EH (cell line): ENCODE measurements at regions not wholly inside any gene's neighbourhood (a gene's known extent, or its start where the extent isn't known, plus 50 kb on each side); places are given as distances from the start of the nearest gene placed in this dataset.
A peak's percentile ranks its signal among the peaks of the same experiment; 100 is the strongest.
"Not testable (repeated sequence)": the region's sequence is repeated elsewhere in the genome, so short reads cannot be mapped to it uniquely, and the experiment has no call there.

Source experiments
- DNase-seq: peaks from one replicate; pipeline ENCODE4 v3.0.0-alpha.2; 2015; ENCODE audit warnings: low read depth

DNA sequence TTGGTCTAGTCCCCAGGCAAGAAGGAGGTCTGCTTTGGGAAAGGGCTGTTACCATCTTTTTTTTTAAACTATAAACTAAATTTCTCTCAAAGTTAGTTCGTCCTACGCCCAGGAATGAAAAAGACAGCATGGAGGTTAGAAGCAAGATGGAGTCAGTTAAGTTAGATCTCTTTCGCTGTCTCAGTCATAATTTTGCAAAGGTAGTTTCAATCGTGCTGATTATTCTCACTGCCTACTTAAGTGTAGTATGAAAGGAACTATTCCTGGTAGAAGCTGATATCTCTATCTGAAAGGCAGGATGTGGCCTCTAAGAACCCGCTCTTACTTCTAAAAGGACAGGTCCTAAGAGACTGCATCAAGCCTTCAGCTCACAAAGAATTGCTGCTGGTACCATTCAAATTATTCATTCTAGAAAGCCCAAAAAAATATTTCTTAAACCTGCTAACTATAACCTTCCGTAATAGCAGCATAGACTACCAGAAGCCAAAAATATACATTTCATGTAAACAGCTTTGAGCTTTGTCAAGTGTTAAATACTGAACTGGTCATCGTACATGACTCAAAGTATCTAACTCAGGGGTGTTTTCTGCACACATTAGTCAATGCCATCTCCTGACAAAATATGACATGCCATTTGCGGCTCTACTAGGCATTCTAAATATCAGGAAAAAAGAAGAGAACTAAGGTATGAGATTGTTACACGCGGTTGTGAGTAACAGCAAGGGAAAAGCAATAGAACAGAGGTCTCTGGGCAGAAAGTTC, 96.0 kb upstream of the CCDC80 start:
- DNase-seq = no peak

GRCh38 chr3:112736386-112736785, 95.4 kb upstream of the CCDC80 start:
- DNase-seq = no peak

GRCh38 chr3:112735926-112736325, 95.0 kb upstream of the CCDC80 start:
- no peak for DNase-seq

- DNase-seq = peak; percentile 82
Observed at GRCh38 chr3:112734736-112735350, 93.9 kb upstream of the CCDC80 start.

DNA sequence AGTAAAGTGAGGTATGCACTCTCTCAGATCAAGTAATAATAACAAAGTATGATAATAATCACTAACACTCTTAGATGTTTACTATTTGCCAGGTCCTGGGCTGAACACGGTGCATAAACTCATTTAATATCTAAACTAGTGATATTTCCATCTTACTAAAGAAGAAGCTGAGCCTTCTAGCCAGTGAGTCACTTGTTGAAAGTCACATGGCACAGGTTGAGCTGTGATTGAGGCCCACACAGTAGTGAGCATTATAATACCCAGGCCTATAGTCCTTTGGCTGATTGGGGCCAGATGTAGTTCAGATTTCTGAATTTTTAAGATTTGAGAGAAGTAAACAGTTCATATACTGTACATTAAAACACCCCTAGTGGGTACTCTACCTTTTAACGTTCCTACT, 93.2 kb upstream of the CCDC80 start:
- no peak for DNase-seq

- DNase-seq = no peak
Observed at GRCh38 chr3:112730210-112730609, 89.3 kb upstream of the CCDC80 start.

DNA sequence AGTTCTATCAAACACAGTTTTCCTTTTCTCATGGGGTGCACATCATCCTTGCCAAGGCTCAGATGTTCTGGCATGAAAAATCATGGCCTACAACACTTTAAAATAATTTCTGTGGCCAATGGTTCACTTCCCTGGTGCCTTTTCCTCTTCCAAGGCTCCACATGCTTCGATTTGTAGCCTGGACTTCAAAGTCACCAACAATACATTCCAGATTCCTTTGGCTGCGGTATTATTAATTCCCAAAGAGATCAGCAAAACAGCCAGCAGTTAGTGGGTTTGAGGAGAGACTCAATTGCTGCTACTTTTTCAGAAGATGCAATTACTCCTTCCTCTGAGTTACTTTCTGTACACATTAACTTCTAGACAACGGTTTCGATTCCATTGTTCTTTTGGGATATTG, 80.3 kb upstream of the CCDC80 start:
- DNase-seq = no peak

GRCh38 chr3:112718967-112719366, 78.0 kb upstream of the CCDC80 start:
- no peak for DNase-seq

GRCh38 chr3:112718516-112718915, 77.6 kb upstream of the CCDC80 start:
- no peak for DNase-seq

GRCh38 chr3:112709911-112710310, 69.0 kb upstream of the CCDC80 start:
- peak; percentile 41 for DNase-seq

DNA sequence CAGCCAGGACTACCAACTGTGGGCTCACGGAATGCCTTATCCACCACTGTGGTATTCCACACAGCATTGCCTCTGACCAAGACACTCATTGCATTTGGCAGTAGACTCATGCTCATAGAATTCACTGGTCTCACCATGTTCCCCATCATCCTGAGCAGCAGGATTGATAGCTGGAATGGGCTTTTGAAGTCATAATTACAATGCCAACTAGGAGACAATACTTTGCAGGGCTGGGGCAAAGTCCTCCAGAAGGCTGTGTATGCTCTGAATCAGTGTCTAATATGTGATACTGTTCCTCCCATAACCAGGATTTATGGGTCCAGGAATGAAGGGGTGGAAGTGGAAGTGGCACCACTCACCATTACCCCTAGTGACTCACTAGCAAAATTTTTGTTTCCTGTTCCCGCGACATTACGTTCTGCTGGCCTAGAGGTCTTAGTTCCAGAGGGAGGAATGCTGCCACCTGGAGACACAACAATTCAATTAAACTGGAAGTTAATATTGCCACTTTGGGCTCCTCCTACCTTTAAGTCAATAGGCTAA, 58.6 kb upstream of the CCDC80 start:
- peak; percentile 95 for DNase-seq

DNA sequence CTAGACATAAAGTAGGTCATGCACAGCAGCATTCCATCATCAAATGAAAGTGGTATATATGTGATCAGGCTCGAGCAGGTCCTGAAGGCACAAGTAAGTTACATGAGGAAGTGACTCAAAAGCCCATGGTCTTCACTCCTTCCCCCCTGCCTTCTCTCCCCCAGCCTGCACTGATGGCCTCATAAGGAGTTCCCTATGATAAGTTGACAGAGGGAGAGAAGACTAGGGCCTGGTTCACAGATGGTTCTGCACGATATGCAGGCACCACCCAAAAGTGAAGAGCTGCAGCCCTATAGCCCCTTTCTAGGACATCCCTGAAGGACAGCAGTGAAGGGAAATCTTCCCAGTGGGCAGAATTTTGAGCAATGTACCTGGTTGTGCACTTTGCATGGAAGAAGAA, 57.5 kb upstream of the CCDC80 start:
- not testable (repeated sequence) for DNase-seq

GRCh38 chr3:112696244-112696643, 55.3 kb upstream of the CCDC80 start:
- DNase-seq = not testable (repeated sequence)

DNA sequence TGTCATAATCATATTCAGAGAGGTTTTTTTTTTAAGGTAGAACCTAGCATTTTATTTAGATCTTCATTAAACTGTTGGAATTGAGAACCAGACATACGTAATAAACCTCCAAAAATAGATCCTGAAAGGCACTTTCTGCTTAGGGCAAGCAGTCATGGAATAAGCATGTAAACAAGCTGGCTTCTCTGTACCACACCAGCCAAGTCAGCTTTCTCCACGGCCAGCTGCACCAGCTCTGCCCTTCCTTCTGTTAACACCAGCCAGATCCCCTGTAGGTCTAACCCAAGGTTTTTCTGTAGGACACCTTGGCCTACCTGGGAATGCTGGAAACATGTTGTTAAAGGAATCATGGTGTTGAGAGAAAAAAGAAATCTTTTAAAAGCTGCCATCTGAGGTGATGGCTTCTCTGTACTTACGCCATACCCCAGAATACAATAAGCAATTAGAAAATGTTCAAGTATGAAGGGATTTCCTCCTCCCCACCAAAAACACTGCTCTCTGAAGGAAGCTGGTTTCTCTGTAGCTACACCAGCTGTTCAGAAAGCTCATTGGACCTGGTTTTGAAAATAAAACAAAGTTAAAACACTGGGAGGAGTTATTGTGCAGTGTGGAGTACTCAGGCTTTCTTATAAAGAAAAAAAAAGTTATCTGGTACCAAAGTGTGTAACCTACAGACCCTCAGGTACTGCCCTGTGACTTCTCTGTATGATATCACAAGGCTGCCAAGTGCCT, 54.6 kb upstream of the CCDC80 start:
- peak; percentile 62 for DNase-seq

DNA sequence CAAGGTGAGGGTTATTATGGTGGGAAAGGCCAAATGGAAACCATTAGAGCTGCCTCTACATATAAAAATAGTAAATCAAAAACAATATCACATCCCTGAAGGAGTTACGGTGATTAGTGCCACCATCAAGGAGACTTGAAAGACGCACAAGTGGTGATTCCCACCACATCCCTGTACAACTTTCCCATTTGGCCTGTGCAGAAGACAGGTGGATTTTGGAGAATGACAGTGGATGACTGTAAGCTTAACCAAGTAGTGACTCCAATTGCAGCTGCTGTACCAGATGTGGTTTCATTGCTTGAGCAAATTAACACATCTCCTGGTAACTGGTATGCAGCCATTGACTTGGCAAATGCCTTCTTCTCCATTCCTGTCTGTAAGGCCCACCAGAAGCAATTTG, 54.0 kb upstream of the CCDC80 start:
- not testable (repeated sequence) for DNase-seq

- no peak for DNase-seq
Observed at GRCh38 chr3:112693186-112693585, 52.2 kb upstream of the CCDC80 start.
